Tibial nerve (tissue), 4 donors: ENCODE measurements at regions not wholly inside any gene's neighbourhood (a gene's known extent, or its start where the extent isn't known, plus 50 kb on each side); places are given as distances from the start of the nearest gene placed in this dataset.

Experiments
- EP300 ChIP-seq, 2 donors: sonication (generic); formaldehyde crosslinking; IDR thresholded peaks; one replicate each; pipeline ENCODE4 v1.6.1; 2017; ENCODE audit warnings: antibody characterized with exemption in 2 of 2, mild to moderate bottlenecking in 1 of 2
- POLR2A ChIP-seq, 2 donors: fragments of 450-650 bp; IDR thresholded peaks; one replicate each; pipeline ENCODE4 v1.6.1; 2017; ENCODE audit warnings: antibody characterized with exemption in 2 of 2, mild to moderate bottlenecking in 2 of 2, moderate library complexity in 2 of 2
- TF ChIP-seq, protein P1 (sequence below), 5 experiments: fragments of 200-600 bp in 3 of 5; fragments of 450-650 bp in 2 of 5; sonication (generic) in 3 of 5; IDR thresholded peaks; one replicate each; pipeline ENCODE4 v1.5.1; 2016 to 2019; ENCODE audit warnings: antibody characterized with exemption in 5 of 5, mild to moderate bottlenecking in 3 of 5, moderate library complexity in 2 of 5

DNA sequence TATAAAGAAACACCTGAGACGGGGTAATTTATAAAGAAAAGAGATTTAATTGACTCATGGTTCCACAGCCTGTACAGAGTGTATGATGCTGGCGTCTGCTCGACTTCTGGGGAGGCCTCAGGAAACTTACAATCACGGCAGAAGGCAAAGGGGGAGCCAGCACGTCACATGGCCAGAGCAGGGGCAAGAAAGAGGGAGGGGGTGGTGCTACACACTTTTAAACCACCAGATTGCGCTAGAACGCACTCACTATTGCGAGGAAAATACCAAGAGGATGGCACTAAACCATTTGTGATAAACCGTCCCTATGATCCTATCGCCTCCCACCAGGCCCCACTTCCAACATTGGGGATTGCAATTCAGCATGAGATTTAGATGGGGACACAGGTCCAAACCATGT lies 79.7 kb upstream of the CARD18 start:
- TF ChIP-seq, protein P1, sequence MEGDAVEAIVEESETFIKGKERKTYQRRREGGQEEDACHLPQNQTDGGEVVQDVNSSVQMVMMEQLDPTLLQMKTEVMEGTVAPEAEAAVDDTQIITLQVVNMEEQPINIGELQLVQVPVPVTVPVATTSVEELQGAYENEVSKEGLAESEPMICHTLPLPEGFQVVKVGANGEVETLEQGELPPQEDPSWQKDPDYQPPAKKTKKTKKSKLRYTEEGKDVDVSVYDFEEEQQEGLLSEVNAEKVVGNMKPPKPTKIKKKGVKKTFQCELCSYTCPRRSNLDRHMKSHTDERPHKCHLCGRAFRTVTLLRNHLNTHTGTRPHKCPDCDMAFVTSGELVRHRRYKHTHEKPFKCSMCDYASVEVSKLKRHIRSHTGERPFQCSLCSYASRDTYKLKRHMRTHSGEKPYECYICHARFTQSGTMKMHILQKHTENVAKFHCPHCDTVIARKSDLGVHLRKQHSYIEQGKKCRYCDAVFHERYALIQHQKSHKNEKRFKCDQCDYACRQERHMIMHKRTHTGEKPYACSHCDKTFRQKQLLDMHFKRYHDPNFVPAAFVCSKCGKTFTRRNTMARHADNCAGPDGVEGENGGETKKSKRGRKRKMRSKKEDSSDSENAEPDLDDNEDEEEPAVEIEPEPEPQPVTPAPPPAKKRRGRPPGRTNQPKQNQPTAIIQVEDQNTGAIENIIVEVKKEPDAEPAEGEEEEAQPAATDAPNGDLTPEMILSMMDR (IDR thresholded peaks at IDR 0.05): no peak
- no peak for TF ChIP-seq POLR2A (IDR thresholded peaks at IDR 0.05)
- no peak for TF ChIP-seq EP300 (IDR thresholded peaks at IDR 0.05)
